Neuronal stem cell (in vitro differentiated cells): ENCODE measurements at regions not wholly inside any gene's neighbourhood (a gene's known extent, or its start where the extent isn't known, plus 50 kb on each side); places are given as distances from the start of the nearest gene placed in this dataset.
"Not testable (repeated sequence)": the region's sequence is repeated elsewhere in the genome, so short reads cannot be mapped to it uniquely, and the experiment has no call there.

Experiments used
- DNase-seq: peaks from one replicate; pipeline ENCODE4 v3.0.0-alpha.2; 2013; ENCODE audit warnings: low spot score
- H2AFZ ChIP-seq: one replicate; pipeline ENCODE4 v1.6.1; 2013; ENCODE audit warnings: mild to moderate bottlenecking, low read length, inconsistent platforms
- H2AK5ac ChIP-seq: 2 replicates; pipeline ENCODE4 v1.6.1; 2013; ENCODE audit warnings: low read depth, mild to moderate bottlenecking, inconsistent platforms, low read length, moderate library complexity, mixed read lengths
- H2BK120ac ChIP-seq: 2 replicates; pipeline ENCODE4 v1.6.1; 2013; ENCODE audit warnings: low read depth, mild to moderate bottlenecking, inconsistent platforms, low read length, moderate library complexity, mixed read lengths
- H2BK12ac ChIP-seq: one replicate; pipeline ENCODE4 v1.6.1; 2013; ENCODE audit warnings: low read length, inconsistent platforms
- H2BK15ac ChIP-seq: 2 replicates; pipeline ENCODE4 v1.6.1; 2013; ENCODE audit warnings: mild to moderate bottlenecking, low read length, inconsistent platforms, mixed read lengths
- H2BK5ac ChIP-seq: one replicate; pipeline ENCODE4 v1.6.1; 2013; ENCODE audit warnings: inconsistent platforms, mild to moderate bottlenecking, low read length, moderate library complexity
- H3K14ac ChIP-seq: one replicate; pipeline ENCODE4 v1.6.1; 2013; ENCODE audit warnings: low read length, inconsistent platforms
- H3K18ac ChIP-seq: 2 replicates; pipeline ENCODE4 v1.6.1; 2013; ENCODE audit warnings: low read length, inconsistent platforms
- H3K23ac ChIP-seq: 2 replicates; pipeline ENCODE4 v1.6.1; 2013; ENCODE audit warnings: low read depth, mild to moderate bottlenecking, mixed read lengths, low read length, inconsistent platforms; ENCODE audit not compliant: poor library complexity
- H3K27ac ChIP-seq: replicated peaks from 3 replicates; pipeline ENCODE4 v1.5.1; 2013; ENCODE audit warnings: low read length, inconsistent platforms
- H3K27me3 ChIP-seq, 3 experiments: 2 replicates each; pipeline ENCODE4 v1.6.1; 2013; ENCODE audit warnings: low read length in 3 of 3, mild to moderate bottlenecking in 2 of 3, inconsistent platforms in 1 of 3, low read depth in 1 of 3, mixed read lengths in 1 of 3, moderate library complexity in 1 of 3; ENCODE audit not compliant: control insufficient read depth in 3 of 3, insufficient read depth in 3 of 3
- H3K36me3 ChIP-seq, 2 donors: replicated peaks in 1 of 2; 2 replicates each; pipeline ENCODE4 v1.6.1; 2013; ENCODE audit warnings: low read length in 2 of 2; ENCODE audit not compliant: control insufficient read depth in 2 of 2, insufficient read depth in 2 of 2
- H3K4ac ChIP-seq: 2 replicates; pipeline ENCODE4 v1.6.1; 2013; ENCODE audit warnings: inconsistent platforms, mild to moderate bottlenecking, low read length, moderate library complexity
- H3K4me1 ChIP-seq, 2 donors: 1 replicate in 1 of 2; 2 replicates in 1 of 2; pipeline ENCODE4 v1.6.1; 2013; ENCODE audit warnings: low read length in 2 of 2, low read depth in 1 of 2; ENCODE audit not compliant: control insufficient read depth in 2 of 2, insufficient read depth in 1 of 2
- H3K4me2 ChIP-seq: one replicate; pipeline ENCODE4 v1.6.1; 2013; ENCODE audit warnings: mild to moderate bottlenecking, low read length, inconsistent platforms; ENCODE audit not compliant: insufficient read depth, poor library complexity, severe bottlenecking
- H3K4me3 ChIP-seq, 2 donors: 2 replicates each; pipeline ENCODE4 v1.5.1; 2013; ENCODE audit warnings: low read length in 2 of 2, mild to moderate bottlenecking in 2 of 2, inconsistent platforms in 1 of 2, moderate library complexity in 1 of 2
- H3K79me1 ChIP-seq: one replicate; pipeline ENCODE4 v1.6.1; 2013; ENCODE audit warnings: low read depth, mild to moderate bottlenecking, inconsistent platforms, low read length, moderate library complexity
- H3K9ac ChIP-seq: one replicate; pipeline ENCODE4 v1.6.1; 2013; ENCODE audit warnings: mild to moderate bottlenecking, low read depth, low read length, inconsistent platforms; ENCODE audit not compliant: poor library complexity
- H3K9me3 ChIP-seq, 2 donors: replicated peaks in 1 of 2; 2 replicates each; pipeline versions ENCODE3 to v1.6.1; 2013; ENCODE audit warnings: low read length in 2 of 2, mild to moderate bottlenecking in 2 of 2, inconsistent platforms in 1 of 2, low read depth in 1 of 2, mixed read lengths in 1 of 2, moderate library complexity in 1 of 2; ENCODE audit not compliant: control insufficient read depth in 2 of 2, insufficient read depth in 1 of 2
- H4K8ac ChIP-seq: one replicate; pipeline ENCODE4 v1.6.1; 2013; ENCODE audit warnings: low read depth, mild to moderate bottlenecking, inconsistent platforms, low read length, moderate library complexity
- H4K91ac ChIP-seq: one replicate; pipeline ENCODE4 v1.6.1; 2013; ENCODE audit warnings: low read length, low read depth, mild to moderate bottlenecking, inconsistent platforms; ENCODE audit not compliant: poor library complexity
- WGBS, 2 donors: extraction: QIAGEN DNeasy Blood & Tissue Kit; methylation state at CpG; one replicate each; pipeline ENCODE4 v1.1.7; 2013; ENCODE audit warnings: missing lambda C conversion rate in 2 of 2, mixed read lengths in 1 of 2; ENCODE audit not compliant: insufficient read length in 2 of 2, insufficient replicate concordance in 1 of 2; ENCODE audit errors: extremely low coverage in 2 of 2; 5-methylcytosine and 5-hydroxymethylcytosine counted together

- H3K4me1 ChIP-seq: no peaks in the 10 kb centered on the region
- no peak overlapping the region for H3K27ac ChIP-seq
- H3K4ac ChIP-seq: no peak overlapping the region
- H3K9me3 ChIP-seq: no peaks in the 10 kb centered on the region
- no peaks in the 10 kb centered on the region for H3K36me3 ChIP-seq
- H2AK5ac ChIP-seq: no peak overlapping the region
- no peak overlapping the region for H2BK120ac ChIP-seq
- no peak overlapping the region for H2BK5ac ChIP-seq
- no peak overlapping the region for H3K14ac ChIP-seq
- no peak overlapping the region for H3K23ac ChIP-seq
- no peak overlapping the region for H3K4me3 ChIP-seq
- no peak overlapping the region for H4K91ac ChIP-seq
- H2BK15ac ChIP-seq: no peak overlapping the region
- no peak for DNase-seq
- H2BK12ac ChIP-seq: no peak overlapping the region
- no CpG with 5 or more reads among the region's 2 CpGs for WGBS, 2 donors
- no peak overlapping the region for H4K8ac ChIP-seq
- H3K18ac ChIP-seq: no peak overlapping the region
- no peaks in the 10 kb centered on the region for H3K27me3 ChIP-seq
- H3K79me1 ChIP-seq: no peaks in the 10 kb centered on the region
- no peak overlapping the region for H3K9ac ChIP-seq
- H2AFZ ChIP-seq: no peak overlapping the region
- no peak overlapping the region for H3K4me2 ChIP-seq
These were observed 1245.6 kb upstream of the RAG2 start for GRCh38 chr11:37843603-37844002.

- no peak overlapping the region for H4K8ac ChIP-seq
- no peaks in the 10 kb centered on the region for H3K9me3 ChIP-seq
- no peak overlapping the region for H3K4me2 ChIP-seq
- H3K9ac ChIP-seq: no peak overlapping the region
- H3K4me3 ChIP-seq: no peak overlapping the region
- H2AFZ ChIP-seq: no peak overlapping the region
- DNase-seq: no peak
- no peak overlapping the region for H3K4ac ChIP-seq
- no peaks in the 10 kb centered on the region for H3K4me1 ChIP-seq
- H3K18ac ChIP-seq: no peak overlapping the region
- no peak overlapping the region for H3K27ac ChIP-seq
- no peaks in the 10 kb centered on the region for H3K27me3 ChIP-seq
- no peaks in the 10 kb centered on the region for H3K79me1 ChIP-seq
- WGBS, 2 donors: no CpG with 5 or more reads among the region's 2 CpGs
- no peak overlapping the region for H3K14ac ChIP-seq
- no peak overlapping the region for H2BK15ac ChIP-seq
- H4K91ac ChIP-seq: no peak overlapping the region
- H2BK12ac ChIP-seq: no peak overlapping the region
- H2BK5ac ChIP-seq: no peak overlapping the region
- no peak overlapping the region for H2AK5ac ChIP-seq
- no peaks in the 10 kb centered on the region for H3K36me3 ChIP-seq
- no peak overlapping the region for H3K23ac ChIP-seq
- H2BK120ac ChIP-seq: no peak overlapping the region
These were observed 1243.0 kb upstream of the RAG2 start for GRCh38 chr11:37841016-37841415.

- no CpG with 5 or more reads among the region's 2 CpGs for WGBS, 2 donors
- not testable (repeated sequence) for H2BK15ac ChIP-seq
These were observed 1242.3 kb upstream of the RAG2 start for GRCh38 chr11:37840345-37840744.

DNA sequence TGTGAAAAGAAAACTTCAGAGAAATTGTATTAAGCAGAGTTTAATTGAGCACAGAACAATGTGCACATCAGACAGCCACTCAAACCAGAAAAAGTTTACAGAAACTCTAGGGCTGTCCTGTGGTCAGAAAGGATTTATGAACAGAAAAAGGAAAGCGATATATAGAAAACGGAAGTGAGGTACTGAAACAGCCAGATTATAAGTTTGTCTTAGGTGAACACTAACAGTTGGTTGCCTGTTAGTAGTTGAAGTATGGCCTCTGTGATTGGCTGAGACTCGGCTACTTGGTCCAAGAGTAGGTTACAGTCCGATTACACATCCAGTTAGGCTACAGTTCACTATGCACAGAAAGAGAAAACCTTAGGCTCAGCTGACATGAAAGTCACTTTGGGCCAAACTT, 1232.5 kb upstream of the RAG2 start:
- no peak overlapping the region for H3K9ac ChIP-seq
- H2AFZ ChIP-seq: no peak overlapping the region
- no peaks in the 10 kb centered on the region for H3K79me1 ChIP-seq
- H3K4me2 ChIP-seq: no peak overlapping the region
- H3K14ac ChIP-seq: no peak overlapping the region
- H2AK5ac ChIP-seq: no peak overlapping the region
- H2BK12ac ChIP-seq: no peak overlapping the region
- no peaks in the 10 kb centered on the region for H3K27me3 ChIP-seq
- no peak overlapping the region for H2BK120ac ChIP-seq
- H3K9me3 ChIP-seq: no peaks in the 10 kb centered on the region
- no peaks in the 10 kb centered on the region for H3K4me1 ChIP-seq
- no peak overlapping the region for H3K4ac ChIP-seq
- no peak overlapping the region for H4K8ac ChIP-seq
- WGBS, 2 donors: no CpG with 5 or more reads among the region's 4 CpGs
- H3K4me3 ChIP-seq: no peak overlapping the region
- no peak overlapping the region for H2BK5ac ChIP-seq
- no peak overlapping the region for H3K23ac ChIP-seq
- H3K27ac ChIP-seq: no peak overlapping the region
- H2BK15ac ChIP-seq: no peak overlapping the region
- no peak overlapping the region for H3K18ac ChIP-seq
- H3K36me3 ChIP-seq: no peaks in the 10 kb centered on the region
- no peak overlapping the region for H4K91ac ChIP-seq
- DNase-seq: no peak

More at GRCh38 chr11:37840345-37840744, 1242.3 kb upstream of the RAG2 start:
- not testable (repeated sequence) for H3K9me3 ChIP-seq, H3K4ac ChIP-seq, H2AK5ac ChIP-seq, H2BK12ac ChIP-seq, H3K4me2 ChIP-seq, H3K36me3 ChIP-seq, H3K9ac ChIP-seq, H2BK120ac ChIP-seq, H3K27me3 ChIP-seq, H3K79me1 ChIP-seq, H4K91ac ChIP-seq, H2BK5ac ChIP-seq, H3K4me1 ChIP-seq, H2AFZ ChIP-seq, DNase-seq, H3K4me3 ChIP-seq, H3K18ac ChIP-seq, H4K8ac ChIP-seq, H3K14ac ChIP-seq, H3K23ac ChIP-seq, H3K27ac ChIP-seq
